HepG2 (cell line): ENCODE measurements at regions not wholly inside any gene's neighbourhood (a gene's known extent, or its start where the extent isn't known, plus 50 kb on each side); places are given as distances from the start of the nearest gene placed in this dataset.

ENCODE experiments used
- ATAC-seq: fragments of 200-7000 bp; cut with Tn5 transposase; 3 replicates; pipeline ENCODE4 v1.9.1; 2020; ENCODE audit warnings: mild to moderate bottlenecking, moderate library complexity
- BruUV-seq: library from RNA; stranded (reverse); fragments of 400-500 nt; replicated peaks from 2 replicates; lab custom pipeline; 2021; lab: Mats Ljungman, UMichigan
- CTCF ChIA-PET: fragments of 300-600 bp; formaldehyde crosslinking; extraction: SDS; loops from one replicate; lab custom pipeline; 2021; ENCODE audit warnings: low total read pairs, inconsistent platforms, low intra/inter-chr PET ratio; lab: Yijun Ruan, JAX
- POLR2A ChIA-PET: fragments of 350-600 bp; sonication (Branson Sonifier 250); formaldehyde crosslinking; loops from one replicate; lab custom pipeline; 2020; ENCODE audit warnings: antibody characterized with exemption, inconsistent platforms; lab: Yijun Ruan, JAX
- DNase-seq: peaks from one replicate; pipeline ENCODE4 v3.0.0-alpha.2; 2015; ENCODE audit warnings: low spot score
- FAIRE-seq: peaks from 3 replicates; lab custom pipeline; 2011; peaks lifted over from hg19 to GRCh38; lab: Jason Lieb, UNC
- H2AFZ ChIP-seq: one replicate; pipeline ENCODE4 v1.6.1; 2011; ENCODE audit warnings: low read length, inconsistent platforms
- H3K27ac ChIP-seq: fragments of 300-600 bp; 3 replicates; pipeline ENCODE4 v1.8.0; 2011; ENCODE audit warnings: mixed run types, mild to moderate bottlenecking, mixed read lengths, low read length, inconsistent platforms; ENCODE audit not compliant: insufficient read depth; ENCODE audit errors: extremely low read length
- H3K27me3 ChIP-seq, 2 experiments: fragments of 200-600 bp in 1 of 2; 2 replicates in 1 of 2; 3 replicates in 1 of 2; pipeline versions ENCODE4 v1.6.0 to v1.8.0; 2011; ENCODE audit warnings: low read length in 2 of 2, mild to moderate bottlenecking in 2 of 2, moderate library complexity in 2 of 2, inconsistent platforms in 1 of 2; ENCODE audit not compliant: insufficient read depth in 2 of 2, control insufficient read depth in 1 of 2
- H3K36me3 ChIP-seq, 2 experiments: fragments of 200-600 bp in 1 of 2; replicated peaks in 1 of 2; 2 replicates in 1 of 2; 3 replicates in 1 of 2; pipeline versions ENCODE4 v1.5.1 to v1.8.0; 2011; ENCODE audit warnings: low read length in 2 of 2, inconsistent platforms in 1 of 2; ENCODE audit not compliant: insufficient read depth in 2 of 2, control insufficient read depth in 1 of 2
- H3K4me1 ChIP-seq: 2 replicates; pipeline ENCODE4 v1.5.1; 2012; ENCODE audit warnings: low read length, inconsistent platforms; ENCODE audit not compliant: insufficient read depth
- H3K4me2 ChIP-seq: 2 replicates; pipeline ENCODE4 v1.6.0; 2011; ENCODE audit warnings: low read depth, low read length, inconsistent platforms
- H3K4me3 ChIP-seq, 3 experiments: fragments of 200-600 bp in 1 of 3; sonication (generic), shearing (Covaris generic) in 1 of 3; replicated peaks in 1 of 3; 2 replicates each; pipeline ENCODE4 v1.5.1; 2011 to 2016; ENCODE audit warnings: low read length in 3 of 3, inconsistent platforms in 2 of 3, low read depth in 2 of 3, mild to moderate bottlenecking in 2 of 3, control low read depth in 1 of 3, mixed read lengths in 1 of 3; ENCODE audit not compliant: insufficient read depth in 1 of 3
- H3K79me2 ChIP-seq: one replicate; pipeline ENCODE4 v1.6.1; 2011; ENCODE audit warnings: low read length, inconsistent platforms; ENCODE audit not compliant: insufficient read depth
- H3K9ac ChIP-seq: 2 replicates; pipeline ENCODE4 v1.6.0; 2011; ENCODE audit warnings: mild to moderate bottlenecking, low read depth, low read length, inconsistent platforms; ENCODE audit not compliant: insufficient read depth
- H3K9me3 ChIP-seq: 2 replicates; pipeline ENCODE4 v1.5.1; 2012; ENCODE audit warnings: mild to moderate bottlenecking, low read length
- H4K20me1 ChIP-seq: 2 replicates; pipeline ENCODE4 v1.6.0; 2011; ENCODE audit warnings: inconsistent platforms, mild to moderate bottlenecking, low read length, moderate library complexity; ENCODE audit not compliant: insufficient read depth
- FOXK1 ChIP-seq: sonication (generic); formaldehyde crosslinking; IDR thresholded peaks from 2 replicates; pipeline ENCODE4 v1.4.0; 2020; ENCODE audit warnings: low read depth, missing genetic modification reagents, borderline replicate concordance
- HMG20B ChIP-seq: conservative IDR thresholded peaks from 2 replicates; pipeline ENCODE4 v1.6.1; 2016; ENCODE audit warnings: missing genetic modification reagents, missing compliant biosample characterization
- KLF11 ChIP-seq: IDR thresholded peaks from 2 replicates; pipeline ENCODE4 v1.6.1; 2016; ENCODE audit warnings: missing compliant biosample characterization
- RBM22 ChIP-seq: fragments of 200-400 bp; formaldehyde crosslinking; optimal IDR thresholded peaks from 2 replicates; pipeline ENCODE3; 2017; ENCODE audit warnings: mild to moderate bottlenecking, low read length, moderate library complexity
- REPIN1 ChIP-seq: sonication (generic); formaldehyde crosslinking; IDR thresholded peaks from 2 replicates; pipeline ENCODE4 v1.8.0; 2022; ENCODE audit warnings: missing genetic modification reagents, low read depth, mild to moderate bottlenecking, borderline replicate concordance
- ZBTB2 ChIP-seq: sonication (generic); formaldehyde crosslinking; IDR thresholded peaks from 2 replicates; pipeline ENCODE4 v1.8.0; 2022; ENCODE audit warnings: low read depth, missing genetic modification reagents
- ZBTB49 ChIP-seq: sonication (generic); formaldehyde crosslinking; IDR thresholded peaks from 2 replicates; pipeline ENCODE4 v1.4.0; 2020; ENCODE audit warnings: missing genetic modification reagents, borderline replicate concordance
- ZFP62 ChIP-seq: sonication (generic); formaldehyde crosslinking; IDR thresholded peaks from 2 replicates; pipeline ENCODE4 v1.4.0; 2020; ENCODE audit warnings: missing genetic modification reagents
- ZNF276 ChIP-seq: sonication (generic); formaldehyde crosslinking; IDR thresholded peaks from 2 replicates; pipeline ENCODE4 v1.4.0; 2020; ENCODE audit warnings: mild to moderate bottlenecking, low read depth, missing genetic modification reagents
- ZNF616 ChIP-seq: sonication (generic); formaldehyde crosslinking; IDR thresholded peaks from 2 replicates; pipeline ENCODE4 v1.5.0; 2020; ENCODE audit warnings: low read depth, mild to moderate bottlenecking, missing genetic modification reagents
- ZNF713 ChIP-seq: sonication (generic); formaldehyde crosslinking; IDR thresholded peaks from 2 replicates; pipeline ENCODE4 v1.4.0; 2020; ENCODE audit warnings: mild to moderate bottlenecking, missing genetic modification reagents
- ZNF766 ChIP-seq: sonication (generic); formaldehyde crosslinking; IDR thresholded peaks from 2 replicates; pipeline ENCODE4 v1.5.0; 2020; ENCODE audit warnings: missing genetic modification reagents, borderline replicate concordance
- WGBS: methylation state at CpG from one replicate; pipeline ENCODE4 v1.1.6; 2017; ENCODE audit warnings: low lambda C conversion rate; 5-methylcytosine and 5-hydroxymethylcytosine counted together
- in situ Hi-C: cut with HindIII; loops from 2 replicates; pipeline ENCODE4 v1.10.0; 2017; ENCODE audit warnings: low pct_unique_long_range_greater_than_20kb; ENCODE audit not compliant: extremely low pct_ligation_motif_present
- intact Hi-C: fragments of 100-400 bp; cut with micrococcal nuclease; formaldehyde crosslinking; loops from one replicate; pipeline ENCODE4 v1.10.0; 2022; ENCODE audit not compliant: unreplicated experiment

GRCh38 chr1:187665483-187665882 is 836.7 kb downstream of the PLA2G4A start:
- Histone ChIP-seq H4K20me1 (no peaks in the 10 kb centered on the region), H3K4me2 (no peak overlapping the region), H3K27ac (no peak overlapping the region), H2AFZ (no peak overlapping the region), H3K4me3 (no peak overlapping the region), H3K4me1 (no peaks in the 10 kb centered on the region), H3K36me3 (no peaks in the 10 kb centered on the region), H3K79me2 (no peaks in the 10 kb centered on the region), H3K9ac (no peak overlapping the region), H3K9me3 (no peaks in the 10 kb centered on the region), H3K27me3 (no peaks in the 10 kb centered on the region)
- no TSS peak for BruUV-seq
- no peak for DNase-seq
- intact Hi-C loops (no loop called here), in situ Hi-C loops (no loop called here)
- CTCF ChIA-PET: no interaction called here
- WGBS: 0% methylated on average over 2 of the region's 2 CpGs
- TF ChIP-seq ZNF766 (no peak), FOXK1 (CRISPR knock-in tag) (no peak), HMG20B (CRISPR knock-in tag) (no peak), ZNF616 (CRISPR knock-in tag) (no peak)
- POLR2A ChIA-PET: no interaction called here
- no peak for FAIRE-seq
- no peak for ATAC-seq

- ATAC-seq (no peak), DNase-seq (no peak), FAIRE-seq (no peak)
- intact Hi-C loops: no loop called here
- H3K9ac ChIP-seq: no peak overlapping the region
- in situ Hi-C loops: no loop called here
- H3K36me3 ChIP-seq: no peaks in the 10 kb centered on the region
- H2AFZ ChIP-seq: no peak overlapping the region
- no TSS peak for BruUV-seq
- H3K4me3 ChIP-seq: no peak overlapping the region
- WGBS: 3% methylated on average over 1 of the region's 1 CpG
- H3K4me1 ChIP-seq: no peaks in the 10 kb centered on the region
- no peaks in the 10 kb centered on the region for H3K9me3 ChIP-seq
- ChIA-PET CTCF (no interaction called here), POLR2A (no interaction called here)
- no peaks in the 10 kb centered on the region for H3K79me2 ChIP-seq
- no peak for TF ChIP-seq KLF11 (CRISPR knock-in tag)
- TF ChIP-seq RBM22: no peak
- no peak for TF ChIP-seq REPIN1 (CRISPR knock-in tag)
- TF ChIP-seq ZBTB2 (CRISPR knock-in tag): no peak
- TF ChIP-seq ZNF276 (CRISPR knock-in tag): no peak
- no peak for TF ChIP-seq ZBTB49 (CRISPR knock-in tag)
- TF ChIP-seq ZFP62 (CRISPR knock-in tag): no peak
- no peak for TF ChIP-seq ZNF713
- no peaks in the 10 kb centered on the region for H3K27me3 ChIP-seq
- no peak overlapping the region for H3K27ac ChIP-seq
- H4K20me1 ChIP-seq: no peaks in the 10 kb centered on the region
- H3K4me2 ChIP-seq: no peak overlapping the region
Observed at GRCh38 chr1:187680823-187681222, 852.1 kb downstream of the PLA2G4A start.
